AG04449 (cell line): ENCODE measurements at regions not wholly inside any gene's neighbourhood (a gene's known extent, or its start where the extent isn't known, plus 50 kb on each side); places are given as distances from the start of the nearest gene placed in this dataset.

Source experiments
- CTCF ChIA-PET: fragments of 350-600 bp; formaldehyde crosslinking; extraction: SDS; loops from one replicate; lab custom pipeline; 2021; ENCODE audit warnings: antibody characterized with exemption; lab: Yijun Ruan, JAX
- POLR2A ChIA-PET: fragments of 400-600, 350-600 bp; formaldehyde crosslinking; extraction: SDS; loops from one replicate; lab custom pipeline; 2020; ENCODE audit warnings: antibody characterized with exemption, inconsistent platforms; lab: Yijun Ruan, JAX
- DNase-seq: peaks from one replicate; pipeline ENCODE4 v3.0.0-alpha.2; 2010; ENCODE audit warnings: low read depth, low spot score
- H3K4me3 ChIP-seq: 2 replicates; pipeline ENCODE4 v1.5.1; 2011; ENCODE audit warnings: low read depth, mild to moderate bottlenecking, control low read depth, low read length
- TF ChIP-seq, protein P1 (sequence below): IDR thresholded peaks from one replicate; pipeline ENCODE4 v1.5.1; 2011; ENCODE audit warnings: mild to moderate bottlenecking, moderate library complexity, low read length, control low read depth, inconsistent platforms; ENCODE audit not compliant: insufficient read depth; ENCODE audit errors: missing control alignments

DNA sequence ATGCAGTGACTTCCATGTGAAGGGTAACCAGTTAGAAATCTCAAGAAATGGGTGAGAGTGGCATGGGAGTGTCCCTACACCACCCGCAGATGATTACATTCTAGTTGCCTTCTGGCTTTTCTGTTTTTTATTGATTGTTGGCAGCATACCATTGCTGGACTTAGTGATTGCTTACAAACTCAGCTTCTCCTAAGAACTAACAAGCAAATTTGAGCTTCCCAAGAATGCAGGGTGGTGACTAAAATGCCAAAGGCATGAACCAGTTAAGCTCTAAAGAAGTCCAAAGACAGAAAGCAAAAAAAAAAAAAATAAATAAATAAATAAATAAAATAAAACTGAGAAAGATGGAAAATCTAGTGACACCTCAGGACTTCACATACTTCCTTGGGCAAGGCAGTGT lies 245.5 kb upstream of the PARD3B start:
- CTCF ChIA-PET = interaction anchor here (0.6 kb wide), 2 partner anchors 40 to 1650 kb away, joined by 3 read pairs; no protein-coding TSS in a partner anchor
- TF ChIP-seq, protein P1, sequence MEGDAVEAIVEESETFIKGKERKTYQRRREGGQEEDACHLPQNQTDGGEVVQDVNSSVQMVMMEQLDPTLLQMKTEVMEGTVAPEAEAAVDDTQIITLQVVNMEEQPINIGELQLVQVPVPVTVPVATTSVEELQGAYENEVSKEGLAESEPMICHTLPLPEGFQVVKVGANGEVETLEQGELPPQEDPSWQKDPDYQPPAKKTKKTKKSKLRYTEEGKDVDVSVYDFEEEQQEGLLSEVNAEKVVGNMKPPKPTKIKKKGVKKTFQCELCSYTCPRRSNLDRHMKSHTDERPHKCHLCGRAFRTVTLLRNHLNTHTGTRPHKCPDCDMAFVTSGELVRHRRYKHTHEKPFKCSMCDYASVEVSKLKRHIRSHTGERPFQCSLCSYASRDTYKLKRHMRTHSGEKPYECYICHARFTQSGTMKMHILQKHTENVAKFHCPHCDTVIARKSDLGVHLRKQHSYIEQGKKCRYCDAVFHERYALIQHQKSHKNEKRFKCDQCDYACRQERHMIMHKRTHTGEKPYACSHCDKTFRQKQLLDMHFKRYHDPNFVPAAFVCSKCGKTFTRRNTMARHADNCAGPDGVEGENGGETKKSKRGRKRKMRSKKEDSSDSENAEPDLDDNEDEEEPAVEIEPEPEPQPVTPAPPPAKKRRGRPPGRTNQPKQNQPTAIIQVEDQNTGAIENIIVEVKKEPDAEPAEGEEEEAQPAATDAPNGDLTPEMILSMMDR = no peak

DNA sequence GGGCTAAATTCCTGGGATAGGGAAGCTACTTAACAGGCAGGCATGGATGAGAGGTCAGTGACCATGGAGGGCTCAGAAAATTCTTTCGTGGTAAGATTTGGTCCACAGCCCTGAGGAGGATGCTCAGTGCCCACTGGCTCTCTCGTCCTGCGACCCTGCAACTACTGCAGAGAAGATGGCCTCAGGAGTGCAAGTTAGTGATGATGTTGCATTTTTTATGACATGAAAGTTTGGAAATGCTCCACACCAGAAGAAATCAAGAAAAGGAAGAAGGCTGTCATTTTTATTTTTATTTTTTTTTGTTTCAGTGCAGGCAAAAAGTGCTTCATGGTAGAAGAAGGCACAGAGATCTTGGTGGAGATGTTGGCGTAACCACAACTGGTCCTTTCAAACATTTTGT lies 238.6 kb upstream of the PARD3B start:
- CTCF ChIA-PET = no interaction called here
- POLR2A ChIA-PET = no interaction called here
- no peak overlapping the region for H3K4me3 ChIP-seq
- no peak for DNase-seq
- TF ChIP-seq, protein P1 = no peak

More for the DNA sequence above, 245.5 kb upstream of the PARD3B start:
- no peak for DNase-seq
- no peak overlapping the region for H3K4me3 ChIP-seq
- POLR2A ChIA-PET = no interaction called here

DNA sequence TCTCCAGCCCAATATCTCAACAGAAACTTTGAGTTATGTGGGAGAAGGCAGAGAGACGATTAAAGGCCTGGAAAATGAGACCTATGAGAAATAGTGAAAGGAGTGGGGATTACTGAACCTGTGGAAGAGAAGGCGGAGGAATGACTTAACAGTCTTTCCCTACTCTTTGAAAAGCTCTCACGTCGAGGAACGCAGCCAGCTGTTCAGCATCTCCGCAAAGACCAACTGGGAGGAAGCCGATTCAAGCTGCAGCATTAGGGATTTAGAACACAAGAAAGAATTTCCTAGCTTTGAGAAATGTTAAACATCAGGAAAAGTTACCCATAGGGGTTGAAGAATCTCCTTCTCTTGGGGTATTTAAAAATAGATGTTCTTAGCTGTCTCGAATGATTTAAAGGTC lies 233.2 kb upstream of the PARD3B start:
- TF ChIP-seq, protein P1 = no peak
- H3K4me3 ChIP-seq = no peak overlapping the region
- ChIA-PET POLR2A (interaction anchor here (0.6 kb wide), 1 partner anchor 1702 kb away, joined by 4 read pairs; no protein-coding TSS in a partner anchor), CTCF (no interaction called here)
- DNase-seq = no peak

- TF ChIP-seq, protein P1 = no peak
- ChIA-PET POLR2A (no interaction called here), CTCF (no interaction called here)
- H3K4me3 ChIP-seq = no peak overlapping the region
- DNase-seq = no peak
Observed at GRCh38 chr2:204313256-204313655, 232.0 kb upstream of the PARD3B start.

- no peak for DNase-seq
- ChIA-PET CTCF (no interaction called here), POLR2A (no interaction called here)
- TF ChIP-seq, protein P1 = no peak
- H3K4me3 ChIP-seq = no peak overlapping the region
Observed at GRCh38 chr2:204315236-204315662, 230.0 kb upstream of the PARD3B start.

GRCh38 chr2:204317640-204318039 lies 227.6 kb upstream of the PARD3B start:
- POLR2A ChIA-PET = no interaction called here
- CTCF ChIA-PET = no interaction called here
- H3K4me3 ChIP-seq = no peak overlapping the region
- DNase-seq = no peak
- TF ChIP-seq, protein P1 = no peak
